SIG-M5 (cell line): ENCODE measurements at regions not wholly inside any gene's neighbourhood (a gene's known extent, or its start where the extent isn't known, plus 50 kb on each side); places are given as distances from the start of the nearest gene placed in this dataset.

Source experiments
- DNase-seq: peaks from one replicate; lab custom pipeline; 2025; lab: John Stamatoyannopoulos, UW

- no peak for DNase-seq
Observed at GRCh38 chr11:116505298-116506262, 267.2 kb downstream of the BUD13 start.

- no peak for DNase-seq
Observed at GRCh38 chr11:116504541-116505297, 268.1 kb downstream of the BUD13 start.

GRCh38 chr11:116503216-116504160 lies 269.3 kb downstream of the BUD13 start:
- DNase-seq, result no peak

GRCh38 chr11:116502641-116503061 lies 270.1 kb downstream of the BUD13 start:
- DNase-seq, result no peak

GRCh38 chr11:116501728-116502127 lies 271.1 kb downstream of the BUD13 start:
- no peak for DNase-seq

GRCh38 chr11:116500947-116501602 lies 271.7 kb downstream of the BUD13 start:
- DNase-seq, result no peak

- DNase-seq, result no peak
Observed at GRCh38 chr11:116500026-116500946, 272.5 kb downstream of the BUD13 start.

- DNase-seq, result no peak
Observed at GRCh38 chr11:116499396-116500003, 273.3 kb downstream of the BUD13 start.

GRCh38 chr11:116498161-116498560 lies 274.6 kb downstream of the BUD13 start:
- no peak for DNase-seq

GRCh38 chr11:116492600-116492999 lies 280.2 kb downstream of the BUD13 start:
- no peak for DNase-seq

GRCh38 chr11:116488836-116489389 lies 283.9 kb downstream of the BUD13 start:
- no peak for DNase-seq

GRCh38 chr11:116485425-116485824 lies 287.4 kb downstream of the BUD13 start:
- DNase-seq, result no peak

- DNase-seq, result no peak
Observed at GRCh38 chr11:116482716-116483115, 290.1 kb downstream of the BUD13 start.

GRCh38 chr11:116481126-116481675 lies 291.6 kb downstream of the BUD13 start:
- DNase-seq, result no peak

- DNase-seq, result no peak
Observed at GRCh38 chr11:116478669-116479668, 293.8 kb downstream of the BUD13 start.

- DNase-seq, result no peak
Observed at GRCh38 chr11:116478205-116478604, 294.6 kb downstream of the BUD13 start.

GRCh38 chr11:116473790-116474346 lies 298.9 kb downstream of the BUD13 start:
- no peak for DNase-seq
